RWPE2 (cell line): ENCODE measurements at regions not wholly inside any gene's neighbourhood (a gene's known extent, or its start where the extent isn't known, plus 50 kb on each side); places are given as distances from the start of the nearest gene placed in this dataset.

Experiments
- ATAC-seq: fragments of 200-7000 bp; cut with Tn5 transposase; 3 replicates; pipeline ENCODE4 v1.9.1; 2021; ENCODE audit warnings: low read depth
- DNase-seq: peaks from one replicate; pipeline ENCODE4 v3.0.0-alpha.2; 2020; ENCODE audit warnings: low spot score
- H3K27ac ChIP-seq: fragments of 450-650 bp; 2 replicates; pipeline ENCODE4 v1.5.1; 2017; ENCODE audit warnings: mild to moderate bottlenecking; ENCODE audit not compliant: poor library complexity, severe bottlenecking
- H3K27me3 ChIP-seq: fragments of 250-450 bp; sonication (Bioruptor Pico); 2 replicates; pipeline ENCODE4 v1.5.1; 2021; ENCODE audit warnings: mild to moderate bottlenecking, moderate library complexity; ENCODE audit not compliant: insufficient read depth, poor library complexity, severe bottlenecking
- H3K36me3 ChIP-seq: fragments of 250-450 bp; sonication (Bioruptor Pico); 2 replicates; pipeline ENCODE4 v1.5.1; 2020; ENCODE audit warnings: low read depth, mild to moderate bottlenecking, moderate library complexity
- H3K4me1 ChIP-seq: fragments of 250-450 bp; sonication (Bioruptor Pico); 2 replicates; pipeline ENCODE4 v1.5.1; 2021; ENCODE audit warnings: mild to moderate bottlenecking, moderate library complexity; ENCODE audit not compliant: insufficient read depth, poor library complexity, severe bottlenecking
- H3K4me3 ChIP-seq: fragments of 250-450 bp; sonication (Bioruptor Pico); 2 replicates; pipeline ENCODE4 v1.5.1; 2021; ENCODE audit warnings: mild to moderate bottlenecking, moderate library complexity; ENCODE audit not compliant: severe bottlenecking
- H3K9me3 ChIP-seq: fragments of 250-450 bp; sonication (Bioruptor Pico); 2 replicates; pipeline ENCODE4 v1.5.1; 2021; ENCODE audit warnings: mild to moderate bottlenecking, moderate library complexity; ENCODE audit not compliant: severe bottlenecking
- TF ChIP-seq, protein P1 (sequence below): fragments of 450-650 bp; IDR thresholded peaks from one replicate; pipeline ENCODE4 v1.5.1; 2017; ENCODE audit warnings: mild to moderate bottlenecking, moderate library complexity; ENCODE audit not compliant: poor library complexity, severe bottlenecking

DNA sequence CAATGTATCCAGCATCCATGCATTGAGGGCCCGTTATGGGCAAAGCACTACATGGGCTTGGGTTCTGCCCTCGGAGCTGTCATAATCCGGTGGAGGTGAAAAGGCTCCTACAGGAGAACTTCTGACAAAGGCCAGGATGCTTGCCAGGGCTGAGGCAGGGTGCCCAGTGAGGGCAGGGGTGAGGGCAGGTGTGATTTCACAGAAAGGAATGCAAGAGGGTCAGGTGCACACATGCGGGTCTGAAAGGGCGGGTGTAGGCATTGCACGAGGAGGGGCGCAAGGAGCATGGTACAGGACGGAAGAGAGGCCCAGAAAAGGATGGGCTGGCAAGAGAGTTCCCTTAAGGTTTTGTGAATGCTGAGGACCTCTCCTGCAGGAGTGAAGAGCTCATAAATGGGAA lies 348.0 kb downstream of the BTBD3 start:
- ATAC-seq (no peak), DNase-seq (no peak)
- Histone ChIP-seq H3K27ac (no peak overlapping the region), H3K27me3 (no peaks in the 10 kb centered on the region), H3K4me1 (no peaks in the 10 kb centered on the region), H3K36me3 (no peaks in the 10 kb centered on the region), H3K4me3 (no peak overlapping the region), H3K9me3 (no peaks in the 10 kb centered on the region)
- TF ChIP-seq, protein P1, sequence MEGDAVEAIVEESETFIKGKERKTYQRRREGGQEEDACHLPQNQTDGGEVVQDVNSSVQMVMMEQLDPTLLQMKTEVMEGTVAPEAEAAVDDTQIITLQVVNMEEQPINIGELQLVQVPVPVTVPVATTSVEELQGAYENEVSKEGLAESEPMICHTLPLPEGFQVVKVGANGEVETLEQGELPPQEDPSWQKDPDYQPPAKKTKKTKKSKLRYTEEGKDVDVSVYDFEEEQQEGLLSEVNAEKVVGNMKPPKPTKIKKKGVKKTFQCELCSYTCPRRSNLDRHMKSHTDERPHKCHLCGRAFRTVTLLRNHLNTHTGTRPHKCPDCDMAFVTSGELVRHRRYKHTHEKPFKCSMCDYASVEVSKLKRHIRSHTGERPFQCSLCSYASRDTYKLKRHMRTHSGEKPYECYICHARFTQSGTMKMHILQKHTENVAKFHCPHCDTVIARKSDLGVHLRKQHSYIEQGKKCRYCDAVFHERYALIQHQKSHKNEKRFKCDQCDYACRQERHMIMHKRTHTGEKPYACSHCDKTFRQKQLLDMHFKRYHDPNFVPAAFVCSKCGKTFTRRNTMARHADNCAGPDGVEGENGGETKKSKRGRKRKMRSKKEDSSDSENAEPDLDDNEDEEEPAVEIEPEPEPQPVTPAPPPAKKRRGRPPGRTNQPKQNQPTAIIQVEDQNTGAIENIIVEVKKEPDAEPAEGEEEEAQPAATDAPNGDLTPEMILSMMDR = no peak

GRCh38 chr20:12269579-12269978 lies 351.9 kb downstream of the BTBD3 start:
- H3K27me3 ChIP-seq = no peaks in the 10 kb centered on the region
- ATAC-seq (no peak), DNase-seq (no peak)
- H3K36me3 ChIP-seq = no peaks in the 10 kb centered on the region
- no peaks in the 10 kb centered on the region for H3K9me3 ChIP-seq
- H3K4me3 ChIP-seq = no peak overlapping the region
- TF ChIP-seq, protein P1 = no peak
- no peaks in the 10 kb centered on the region for H3K4me1 ChIP-seq
- no peak overlapping the region for H3K27ac ChIP-seq

DNA sequence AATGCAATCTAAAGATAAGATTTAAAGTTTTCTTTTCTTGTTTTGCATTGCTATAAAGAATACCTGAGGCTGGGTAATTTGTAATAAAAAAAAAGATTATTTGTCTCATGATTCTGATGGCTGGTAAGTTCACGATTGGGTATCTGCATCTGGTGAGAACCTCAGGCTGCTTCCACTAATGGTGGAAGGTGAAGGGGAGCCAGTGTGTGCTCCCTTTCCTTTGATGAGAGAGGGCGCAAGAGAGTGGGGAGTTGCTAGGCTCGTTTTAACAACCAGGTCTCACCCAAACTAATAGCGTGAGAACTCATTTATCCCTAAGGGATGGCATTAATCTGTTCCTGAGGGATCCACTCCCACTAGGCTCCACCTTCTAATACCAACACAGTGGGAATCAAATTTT lies 353.2 kb downstream of the BTBD3 start:
- ATAC-seq (no peak), DNase-seq (no peak)
- Histone ChIP-seq H3K27me3 (no peaks in the 10 kb centered on the region), H3K9me3 (no peaks in the 10 kb centered on the region), H3K36me3 (no peaks in the 10 kb centered on the region), H3K27ac (no peak overlapping the region), H3K4me3 (no peak overlapping the region), H3K4me1 (no peaks in the 10 kb centered on the region)
- TF ChIP-seq, protein P1 = no peak

DNA sequence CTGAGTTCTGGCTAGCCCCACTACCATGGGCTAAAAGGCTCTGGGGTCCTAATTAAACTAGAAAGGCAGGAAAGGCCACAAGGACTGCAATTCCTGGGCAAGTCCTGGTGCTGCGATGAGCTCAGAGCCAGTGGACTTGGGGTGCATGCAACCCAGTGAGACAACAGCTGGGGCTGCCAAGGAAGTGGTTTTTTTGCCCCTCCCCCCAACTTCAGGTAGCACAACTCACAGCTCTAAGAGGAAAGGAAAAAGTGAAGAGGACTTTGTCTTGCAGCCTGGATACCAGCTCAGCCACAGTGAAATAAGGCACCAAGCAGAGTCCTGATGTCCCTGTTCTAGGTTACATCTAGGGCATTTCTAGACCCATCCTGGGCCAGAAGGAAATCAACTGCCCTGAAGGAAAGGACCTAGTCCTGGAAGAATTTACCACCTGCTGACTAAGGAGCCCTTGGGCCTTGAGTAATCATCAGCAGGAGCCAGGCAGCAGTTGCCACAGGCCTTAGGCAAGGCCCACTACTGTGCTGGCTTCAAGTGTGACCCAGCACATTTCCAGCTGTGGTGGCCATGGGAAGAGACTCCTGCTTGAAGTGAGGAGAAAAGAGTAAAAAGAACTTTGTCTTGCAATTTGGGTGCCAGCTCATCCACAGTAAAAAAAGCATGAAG lies 358.4 kb downstream of the BTBD3 start:
- Histone ChIP-seq H3K9me3 (no peaks in the 10 kb centered on the region), H3K36me3 (no peaks in the 10 kb centered on the region), H3K4me1 (no peaks in the 10 kb centered on the region), H3K27me3 (no peaks in the 10 kb centered on the region), H3K4me3 (no peak overlapping the region), H3K27ac (no peak overlapping the region)
- DNase-seq (no peak), ATAC-seq (peak; percentile 48; the same call in 1 of the 3 replicates)
- TF ChIP-seq, protein P1 = no peak

DNA sequence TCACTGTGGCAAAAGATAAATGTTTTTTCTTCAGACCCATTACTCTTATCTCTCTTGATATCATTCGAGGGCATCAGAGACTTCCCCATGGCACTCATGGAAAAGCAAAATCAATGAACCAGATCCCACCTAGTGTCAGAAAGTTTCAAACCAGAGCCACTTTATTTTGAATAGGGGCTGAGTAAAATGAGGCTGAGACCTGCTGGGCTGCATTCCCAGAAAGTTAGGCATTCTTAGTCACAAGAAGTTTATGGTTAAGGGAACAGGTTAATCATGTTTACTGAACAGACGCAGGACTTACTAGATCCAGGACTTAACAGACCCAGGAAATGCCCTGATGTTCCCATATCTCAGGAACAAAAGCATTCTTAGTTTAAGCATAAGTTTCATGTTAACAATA lies 369.9 kb downstream of the BTBD3 start:
- Histone ChIP-seq H3K4me3 (no peak overlapping the region), H3K9me3 (no peaks in the 10 kb centered on the region), H3K4me1 (no peaks in the 10 kb centered on the region), H3K27ac (no peak overlapping the region), H3K36me3 (no peaks in the 10 kb centered on the region), H3K27me3 (no peaks in the 10 kb centered on the region)
- ATAC-seq (peak; percentile 87), DNase-seq (no peak)
- TF ChIP-seq, protein P1 = no peak
